ENCODE measurements at regions not wholly inside any gene's neighbourhood (a gene's known extent, or its start where the extent isn't known, plus 50 kb on each side); places are given as distances from the start of the nearest gene placed in this dataset.

- Histone ChIP-seq H4K20me1 (ENCODE audit: insufficient read depth, low read length) (no peaks in the 10 kb centered on the region), H3K9me3 (replicated peaks; ENCODE audit: insufficient read depth, low read length) (no peaks in the 10 kb centered on the region), H3F3A (ENCODE audit: insufficient read depth, low read length) (no peaks in the 10 kb centered on the region; the same call in 1 of the 2 replicates), H3K4me3 (ENCODE audit: low read length) (no peak overlapping the region), H3K79me2 (ENCODE audit: low read length) (no peaks in the 10 kb centered on the region), H3K4me1 (ENCODE audit: low read length) (peaks cover 12% of the 10 kb centered on the region; the same call in 1 of the 2 replicates), H3K36me3 (replicated peaks; ENCODE audit: insufficient read depth, low read length) (no peaks in the 10 kb centered on the region), H3K4me2 (ENCODE audit: low read depth, low read length) (no peak overlapping the region), H3K9me2 (replicated peaks; ENCODE audit: insufficient read depth, low read length) (no peaks in the 10 kb centered on the region), H3K27ac (ENCODE audit: low read length) (no peak overlapping the region), H3K27me3 (replicated peaks; ENCODE audit: insufficient read depth, low read length) (peaks cover 44% of the 10 kb centered on the region), H3K9ac (ENCODE audit: low read length) (no peak overlapping the region), H2AFZ (ENCODE audit: low read length) (no peak overlapping the region)
- no peak for DNase-seq
- TF ChIP-seq EZH2 (optimal IDR thresholded peaks at IDR 0.05; ENCODE audit: low read depth, low read length) (no peak), EZH2phosphoT487 (IDR thresholded peaks at IDR 0.05; ENCODE audit: low read length) (no peak)
- TF ChIP-seq, protein P1, sequence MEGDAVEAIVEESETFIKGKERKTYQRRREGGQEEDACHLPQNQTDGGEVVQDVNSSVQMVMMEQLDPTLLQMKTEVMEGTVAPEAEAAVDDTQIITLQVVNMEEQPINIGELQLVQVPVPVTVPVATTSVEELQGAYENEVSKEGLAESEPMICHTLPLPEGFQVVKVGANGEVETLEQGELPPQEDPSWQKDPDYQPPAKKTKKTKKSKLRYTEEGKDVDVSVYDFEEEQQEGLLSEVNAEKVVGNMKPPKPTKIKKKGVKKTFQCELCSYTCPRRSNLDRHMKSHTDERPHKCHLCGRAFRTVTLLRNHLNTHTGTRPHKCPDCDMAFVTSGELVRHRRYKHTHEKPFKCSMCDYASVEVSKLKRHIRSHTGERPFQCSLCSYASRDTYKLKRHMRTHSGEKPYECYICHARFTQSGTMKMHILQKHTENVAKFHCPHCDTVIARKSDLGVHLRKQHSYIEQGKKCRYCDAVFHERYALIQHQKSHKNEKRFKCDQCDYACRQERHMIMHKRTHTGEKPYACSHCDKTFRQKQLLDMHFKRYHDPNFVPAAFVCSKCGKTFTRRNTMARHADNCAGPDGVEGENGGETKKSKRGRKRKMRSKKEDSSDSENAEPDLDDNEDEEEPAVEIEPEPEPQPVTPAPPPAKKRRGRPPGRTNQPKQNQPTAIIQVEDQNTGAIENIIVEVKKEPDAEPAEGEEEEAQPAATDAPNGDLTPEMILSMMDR (IDR thresholded peaks at IDR 0.05; ENCODE audit: low read length): no peak
These were observed 106.6 kb upstream of the CYP1B1 start for GRCh38 chr2:38182492-38183003.

DNA sequence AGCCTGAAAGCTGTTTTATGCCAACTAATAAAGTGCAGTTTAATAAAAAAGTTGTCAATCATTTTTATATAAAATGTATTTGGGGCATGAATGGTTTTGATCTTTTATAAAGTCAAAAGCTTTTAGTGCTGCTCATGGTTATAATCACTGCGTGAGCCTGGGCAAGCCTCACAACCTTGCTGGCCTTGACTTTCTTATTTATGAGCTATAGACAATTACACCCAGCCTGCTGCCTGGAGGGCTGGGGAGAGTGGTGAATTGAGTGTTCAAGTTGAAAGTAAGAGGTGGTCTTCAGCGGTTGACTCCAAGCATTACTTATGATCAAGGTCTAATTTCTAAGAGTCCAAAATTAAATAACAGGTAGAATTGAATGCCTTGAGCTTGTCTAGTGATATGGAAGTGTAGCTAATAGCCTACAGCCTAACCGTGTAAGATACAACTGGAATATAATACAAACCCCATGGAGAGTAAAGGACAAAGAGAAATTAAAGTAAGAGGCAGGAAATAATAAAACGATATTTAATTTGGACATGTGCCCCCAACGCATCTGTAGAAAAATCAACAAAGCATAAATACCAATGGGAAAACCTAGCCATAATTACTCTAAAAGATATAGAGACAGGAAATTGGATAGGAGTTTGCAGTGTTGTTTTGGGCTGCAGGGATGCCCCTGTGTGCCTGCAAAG lies 106.0 kb upstream of the CYP1B1 start:
- H2AFZ ChIP-seq (ENCODE audit: low read length): no peak overlapping the region
- H3K27ac ChIP-seq (ENCODE audit: low read length): no peak overlapping the region
- no peak overlapping the region for H3K9ac ChIP-seq (ENCODE audit: low read length)
- TF ChIP-seq EZH2 (optimal IDR thresholded peaks at IDR 0.05; ENCODE audit: low read depth, low read length) (no peak), EZH2phosphoT487 (IDR thresholded peaks at IDR 0.05; ENCODE audit: low read length) (no peak)
- TF ChIP-seq, protein P1 (IDR thresholded peaks at IDR 0.05; ENCODE audit: low read length): no peak
- no peaks in the 10 kb centered on the region for H4K20me1 ChIP-seq (ENCODE audit: insufficient read depth, low read length)
- no peaks in the 10 kb centered on the region for H3K9me2 ChIP-seq (replicated peaks; ENCODE audit: insufficient read depth, low read length)
- H3K79me2 ChIP-seq (ENCODE audit: low read length): no peaks in the 10 kb centered on the region
- no peak for DNase-seq
- H3K4me1 ChIP-seq (ENCODE audit: low read length): peaks cover 12% of the 10 kb centered on the region; the same call in 1 of the 2 replicates
- no peaks in the 10 kb centered on the region for H3K36me3 ChIP-seq (replicated peaks; ENCODE audit: insufficient read depth, low read length)
- no peaks in the 10 kb centered on the region for H3K9me3 ChIP-seq (replicated peaks; ENCODE audit: insufficient read depth, low read length)
- H3F3A ChIP-seq (ENCODE audit: insufficient read depth, low read length): no peaks in the 10 kb centered on the region; the same call in 1 of the 2 replicates
- H3K4me3 ChIP-seq (ENCODE audit: low read length): no peak overlapping the region
- H3K27me3 ChIP-seq (replicated peaks; ENCODE audit: insufficient read depth, low read length): peaks cover 42% of the 10 kb centered on the region
- H3K4me2 ChIP-seq (ENCODE audit: low read depth, low read length): no peak overlapping the region

DNA sequence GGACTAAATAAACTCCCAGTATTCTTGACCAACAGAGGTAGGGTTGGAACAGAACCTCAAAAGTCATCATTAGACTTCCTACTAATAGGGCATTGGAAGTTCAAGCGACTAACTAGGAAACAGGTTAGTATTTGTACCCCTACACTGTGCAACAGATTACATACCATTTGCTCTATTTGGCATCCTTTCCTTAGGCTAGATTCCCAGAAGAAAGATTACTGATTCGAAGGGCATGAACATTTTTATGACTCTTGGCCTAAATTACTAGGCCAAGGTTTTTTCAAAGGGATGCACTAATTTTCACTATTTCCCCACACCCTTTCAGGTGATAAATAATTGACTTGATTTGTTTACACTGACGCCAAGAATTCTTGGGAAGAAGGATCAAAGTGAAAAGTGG lies 104.8 kb upstream of the CYP1B1 start:
- H4K20me1 ChIP-seq (ENCODE audit: insufficient read depth, low read length): no peaks in the 10 kb centered on the region
- no peak for TF ChIP-seq EZH2phosphoT487 (IDR thresholded peaks at IDR 0.05; ENCODE audit: low read length)
- no peak for TF ChIP-seq EZH2 (optimal IDR thresholded peaks at IDR 0.05; ENCODE audit: low read depth, low read length)
- TF ChIP-seq, protein P1 (IDR thresholded peaks at IDR 0.05; ENCODE audit: low read length): no peak

More for the DNA sequence above, 104.8 kb upstream of the CYP1B1 start:
- H3K9me3 ChIP-seq (replicated peaks; ENCODE audit: insufficient read depth, low read length): no peaks in the 10 kb centered on the region
- no peaks in the 10 kb centered on the region for H3K9me2 ChIP-seq (replicated peaks; ENCODE audit: insufficient read depth, low read length)
- no peaks in the 10 kb centered on the region; the same call in 1 of the 2 replicates for H3F3A ChIP-seq (ENCODE audit: insufficient read depth, low read length)
- peaks cover 8% of the 10 kb centered on the region; the same call in 1 of the 2 replicates for H3K4me1 ChIP-seq (ENCODE audit: low read length)
- no peak overlapping the region for H3K4me3 ChIP-seq (ENCODE audit: low read length)
- H3K9ac ChIP-seq (ENCODE audit: low read length): no peak overlapping the region
- H3K4me2 ChIP-seq (ENCODE audit: low read depth, low read length): no peak overlapping the region
- no peak overlapping the region for H2AFZ ChIP-seq (ENCODE audit: low read length)
- no peak for DNase-seq
- no peaks in the 10 kb centered on the region for H3K36me3 ChIP-seq (replicated peaks; ENCODE audit: insufficient read depth, low read length)
- peaks cover 34% of the 10 kb centered on the region; the same call in 1 of the 2 replicates for H3K27me3 ChIP-seq (replicated peaks; ENCODE audit: insufficient read depth, low read length)
- no peak overlapping the region for H3K27ac ChIP-seq (ENCODE audit: low read length)
- H3K79me2 ChIP-seq (ENCODE audit: low read length): no peaks in the 10 kb centered on the region

Measured in MM.1S (cell line).